Adrenal gland (tissue), 5 donors: ENCODE measurements at regions not wholly inside any gene's neighbourhood (a gene's known extent, or its start where the extent isn't known, plus 50 kb on each side); places are given as distances from the start of the nearest gene placed in this dataset.

ENCODE experiments used
- CTCF ChIP-seq, 6 experiments: fragments of 450-650 bp in 4 of 6; fragments of 200-600 bp in 2 of 6; sonication (generic) in 1 of 6; IDR thresholded peaks; 1 replicate in 5 of 6; 2 replicates in 1 of 6; pipeline versions ENCODE4 v1.5.1 to v1.8.0; 2016 to 2021; ENCODE audit warnings: antibody characterized with exemption in 6 of 6, mild to moderate bottlenecking in 2 of 6, moderate library complexity in 1 of 6
- POLR2A ChIP-seq, 2 donors: fragments of 450-650 bp; IDR thresholded peaks; one replicate each; pipeline ENCODE4 v1.6.1; 2017; ENCODE audit warnings: antibody characterized with exemption in 2 of 2, mild to moderate bottlenecking in 2 of 2, moderate library complexity in 1 of 2
- donor health status: DM: no; HTN: no; CAD: no.

DNA sequence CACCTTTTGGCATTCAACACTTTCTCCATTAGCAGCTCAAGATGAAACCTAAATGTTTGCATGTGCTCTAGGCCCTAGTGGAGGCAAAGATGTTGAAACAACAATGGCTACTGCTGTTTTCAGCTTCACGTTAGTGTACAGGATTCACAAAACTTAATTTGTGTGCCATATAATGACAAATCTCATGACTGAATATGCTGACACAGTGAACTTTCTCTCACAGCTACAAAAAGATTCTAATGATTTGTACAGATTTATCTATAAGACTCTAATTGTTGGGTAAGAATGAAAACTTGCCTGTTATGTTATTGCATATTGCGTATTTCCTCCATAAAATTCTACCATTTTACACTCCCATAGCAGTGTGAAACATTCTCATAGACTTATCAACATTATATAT is 97.5 kb downstream of the CETN3 start:
- TF ChIP-seq CTCF (IDR thresholded peaks at IDR 0.05) (no peak), POLR2A (IDR thresholded peaks at IDR 0.05) (no peak)
